ENCODE measurements at regions not wholly inside any gene's neighbourhood (a gene's known extent, or its start where the extent isn't known, plus 50 kb on each side); places are given as distances from the start of the nearest gene placed in this dataset.

- no peak overlapping the region for H3K4me3 ChIP-seq (ENCODE audit: low read length)
- no peak for DNase-seq
- H3K36me3 ChIP-seq (replicated peaks; ENCODE audit: insufficient read depth, low read length) = no peaks in the 10 kb centered on the region
- H3K9ac ChIP-seq (ENCODE audit: low read length) = no peak overlapping the region
- TF ChIP-seq EZH2 (optimal IDR thresholded peaks at IDR 0.05; ENCODE audit: low read depth, low read length) (no peak), CTCF (IDR thresholded peaks at IDR 0.05; ENCODE audit: low read length) (no peak), EZH2phosphoT487 (IDR thresholded peaks at IDR 0.05; ENCODE audit: low read length) (no peak)
- H2AFZ ChIP-seq (ENCODE audit: low read length) = no peak overlapping the region
- H4K20me1 ChIP-seq (ENCODE audit: insufficient read depth, low read length) = no peaks in the 10 kb centered on the region
- no peak overlapping the region for H3K4me2 ChIP-seq (ENCODE audit: low read depth, low read length)
- H3K79me2 ChIP-seq (ENCODE audit: low read length) = no peaks in the 10 kb centered on the region
- peaks cover 20% of the 10 kb centered on the region for H3K27me3 ChIP-seq (replicated peaks; ENCODE audit: insufficient read depth, low read length)
- peaks cover 11% of the 10 kb centered on the region for H3F3A ChIP-seq (ENCODE audit: insufficient read depth, low read length)
- H3K27ac ChIP-seq (ENCODE audit: low read length) = no peak overlapping the region
- peaks cover 28% of the 10 kb centered on the region for H3K4me1 ChIP-seq (ENCODE audit: low read length)
- H3K9me3 ChIP-seq (replicated peaks; ENCODE audit: insufficient read depth, low read length) = no peaks in the 10 kb centered on the region
- no peaks in the 10 kb centered on the region for H3K9me2 ChIP-seq (replicated peaks; ENCODE audit: insufficient read depth, low read length)
Measured at GRCh38 chr10:113386005-113386404, 166.8 kb upstream of the HABP2 start.

- Histone ChIP-seq H3K27me3 (replicated peaks; ENCODE audit: insufficient read depth, low read length) (no peaks in the 10 kb centered on the region), H3K4me3 (ENCODE audit: low read length) (no peak overlapping the region), H3K27ac (ENCODE audit: low read length) (no peak overlapping the region), H3K36me3 (replicated peaks; ENCODE audit: insufficient read depth, low read length) (no peaks in the 10 kb centered on the region), H3K4me2 (ENCODE audit: low read depth, low read length) (no peak overlapping the region), H3K9me3 (replicated peaks; ENCODE audit: insufficient read depth, low read length) (no peaks in the 10 kb centered on the region), H3K9ac (ENCODE audit: low read length) (no peak overlapping the region), H2AFZ (ENCODE audit: low read length) (no peak overlapping the region), H3K4me1 (ENCODE audit: low read length) (peaks cover 6% of the 10 kb centered on the region; the same call in 1 of the 2 replicates), H3K79me2 (ENCODE audit: low read length) (no peaks in the 10 kb centered on the region), H4K20me1 (ENCODE audit: insufficient read depth, low read length) (no peaks in the 10 kb centered on the region), H3K9me2 (replicated peaks; ENCODE audit: insufficient read depth, low read length) (no peaks in the 10 kb centered on the region), H3F3A (ENCODE audit: insufficient read depth, low read length) (peaks cover 5% of the 10 kb centered on the region; the same call in 1 of the 2 replicates)
- DNase-seq = no peak
- TF ChIP-seq CTCF (IDR thresholded peaks at IDR 0.05; ENCODE audit: low read length) (no peak), EZH2 (optimal IDR thresholded peaks at IDR 0.05; ENCODE audit: low read depth, low read length) (no peak), EZH2phosphoT487 (IDR thresholded peaks at IDR 0.05; ENCODE audit: low read length) (no peak)
Measured at GRCh38 chr10:113389969-113390368, 162.9 kb upstream of the HABP2 start.

GRCh38 chr10:113390896-113391295 is 162.0 kb upstream of the HABP2 start:
- no peak for DNase-seq
- Histone ChIP-seq H3K27me3 (replicated peaks; ENCODE audit: insufficient read depth, low read length) (no peaks in the 10 kb centered on the region), H3K4me1 (ENCODE audit: low read length) (no peaks in the 10 kb centered on the region), H3K4me3 (ENCODE audit: low read length) (no peak overlapping the region), H4K20me1 (ENCODE audit: insufficient read depth, low read length) (no peaks in the 10 kb centered on the region), H3K9me2 (replicated peaks; ENCODE audit: insufficient read depth, low read length) (no peaks in the 10 kb centered on the region), H3K9ac (ENCODE audit: low read length) (no peak overlapping the region), H2AFZ (ENCODE audit: low read length) (no peak overlapping the region), H3K79me2 (ENCODE audit: low read length) (no peaks in the 10 kb centered on the region), H3F3A (ENCODE audit: insufficient read depth, low read length) (peaks cover under 1% of the 10 kb centered on the region; the same call in 1 of the 2 replicates), H3K9me3 (replicated peaks; ENCODE audit: insufficient read depth, low read length) (no peaks in the 10 kb centered on the region), H3K36me3 (replicated peaks; ENCODE audit: insufficient read depth, low read length) (no peaks in the 10 kb centered on the region), H3K27ac (ENCODE audit: low read length) (no peak overlapping the region), H3K4me2 (ENCODE audit: low read depth, low read length) (no peak overlapping the region)
- TF ChIP-seq EZH2 (optimal IDR thresholded peaks at IDR 0.05; ENCODE audit: low read depth, low read length) (no peak), EZH2phosphoT487 (IDR thresholded peaks at IDR 0.05; ENCODE audit: low read length) (no peak)

GRCh38 chr10:113397047-113397446 is 155.8 kb upstream of the HABP2 start:
- H3K4me2 ChIP-seq (ENCODE audit: low read depth, low read length) = no peak overlapping the region
- no peak overlapping the region for H2AFZ ChIP-seq (ENCODE audit: low read length)
- H3K79me2 ChIP-seq (ENCODE audit: low read length) = no peaks in the 10 kb centered on the region
- no peaks in the 10 kb centered on the region for H3K9me2 ChIP-seq (replicated peaks; ENCODE audit: insufficient read depth, low read length)
- no peaks in the 10 kb centered on the region for H4K20me1 ChIP-seq (ENCODE audit: insufficient read depth, low read length)
- H3F3A ChIP-seq (ENCODE audit: insufficient read depth, low read length) = no peaks in the 10 kb centered on the region
- H3K27ac ChIP-seq (ENCODE audit: low read length) = no peak overlapping the region
- no peaks in the 10 kb centered on the region for H3K36me3 ChIP-seq (replicated peaks; ENCODE audit: insufficient read depth, low read length)
- no peak for DNase-seq
- no peaks in the 10 kb centered on the region for H3K4me1 ChIP-seq (ENCODE audit: low read length)
- H3K27me3 ChIP-seq (replicated peaks; ENCODE audit: insufficient read depth, low read length) = no peaks in the 10 kb centered on the region
- no peak overlapping the region for H3K4me3 ChIP-seq (ENCODE audit: low read length)
- no peaks in the 10 kb centered on the region for H3K9me3 ChIP-seq (replicated peaks; ENCODE audit: insufficient read depth, low read length)
- no peak overlapping the region for H3K9ac ChIP-seq (ENCODE audit: low read length)
- no peak for TF ChIP-seq EZH2 (optimal IDR thresholded peaks at IDR 0.05; ENCODE audit: low read depth, low read length)
- TF ChIP-seq EZH2phosphoT487 (IDR thresholded peaks at IDR 0.05; ENCODE audit: low read length) = no peak
- TF ChIP-seq CTCF (IDR thresholded peaks at IDR 0.05; ENCODE audit: low read length) = no peak

Data from MM.1S (cell line).